CD14-positive monocyte (primary cell): ENCODE measurements at regions not wholly inside any gene's neighbourhood (a gene's known extent, or its start where the extent isn't known, plus 50 kb on each side); places are given as distances from the start of the nearest gene placed in this dataset.

Source experiments
- DNase-seq, 3 donors: peaks; one replicate each; pipeline ENCODE4 v3.0.0-alpha.2; 2011 to 2022
- H2AFZ ChIP-seq: 2 replicates; pipeline ENCODE4 v1.6.0; 2012; ENCODE audit warnings: mild to moderate bottlenecking, low read depth, low read length, inconsistent platforms; ENCODE audit not compliant: insufficient read depth, poor library complexity, severe bottlenecking
- H3K27ac ChIP-seq, 2 donors: 1 replicate in 1 of 2; 2 replicates in 1 of 2; pipeline ENCODE4 v1.5.1; 2012 to 2013; ENCODE audit warnings: low read length in 2 of 2, control low read depth in 1 of 2, inconsistent platforms in 1 of 2, low read depth in 1 of 2, mild to moderate bottlenecking in 1 of 2
- H3K27me3 ChIP-seq, 2 donors: one replicate each; pipeline versions ENCODE4 v1.6.0 to v1.6.1; 2011 to 2013; ENCODE audit warnings: low read length in 2 of 2; ENCODE audit not compliant: control insufficient read depth in 2 of 2, insufficient read depth in 2 of 2
- H3K36me3 ChIP-seq, 2 donors: replicated peaks in 1 of 2; 1 replicate in 1 of 2; 2 replicates in 1 of 2; pipeline versions ENCODE4 v1.5.1 to v1.6.1; 2012 to 2013; ENCODE audit warnings: low read length in 2 of 2, control low read depth in 1 of 2, inconsistent platforms in 1 of 2, mild to moderate bottlenecking in 1 of 2; ENCODE audit not compliant: insufficient read depth in 2 of 2, control insufficient read depth in 1 of 2
- H3K4me1 ChIP-seq, 2 donors: 1 replicate in 1 of 2; 2 replicates in 1 of 2; pipeline versions ENCODE4 v1.5.1 to v1.6.1; 2012 to 2013; ENCODE audit warnings: low read length in 2 of 2, control low read depth in 1 of 2, inconsistent platforms in 1 of 2, mild to moderate bottlenecking in 1 of 2, moderate library complexity in 1 of 2; ENCODE audit not compliant: insufficient read depth in 2 of 2, control insufficient read depth in 1 of 2
- H3K4me2 ChIP-seq: replicated peaks from 2 replicates; pipeline ENCODE3; 2012; ENCODE audit warnings: low read length, moderate library complexity, mild to moderate bottlenecking; ENCODE audit not compliant: poor library complexity, severe bottlenecking; ENCODE audit errors: extremely low read depth
- H3K4me3 ChIP-seq, 3 experiments: fragments of 200-600 bp in 1 of 3; sonication (generic) in 1 of 3; replicated peaks in 1 of 3; 1 replicate in 2 of 3; 2 replicates in 1 of 3; pipeline ENCODE4 v1.5.1; 2011 to 2013; ENCODE audit warnings: low read length in 3 of 3, mild to moderate bottlenecking in 3 of 3, control low read depth in 2 of 3, low read depth in 2 of 3, inconsistent platforms in 1 of 3, moderate library complexity in 1 of 3
- H3K79me2 ChIP-seq: 2 replicates; pipeline ENCODE4 v1.6.0; 2012; ENCODE audit warnings: mild to moderate bottlenecking, control low read depth, inconsistent platforms, low read length, moderate library complexity; ENCODE audit not compliant: insufficient read depth
- H3K9ac ChIP-seq: 2 replicates; pipeline ENCODE4 v1.6.0; 2017; ENCODE audit warnings: low read length, mild to moderate bottlenecking; ENCODE audit not compliant: insufficient read depth, poor library complexity, severe bottlenecking
- H3K9me3 ChIP-seq, 2 donors: replicated peaks in 1 of 2; 1 replicate in 1 of 2; 2 replicates in 1 of 2; pipeline versions ENCODE4 v1.5.1 to v1.6.1; 2012 to 2013; ENCODE audit warnings: low read length in 2 of 2, control low read depth in 1 of 2; ENCODE audit not compliant: control insufficient read depth in 1 of 2, insufficient read depth in 1 of 2
- H4K20me1 ChIP-seq: 2 replicates; pipeline ENCODE4 v1.6.0; 2012; ENCODE audit warnings: mild to moderate bottlenecking, low read length, control low read depth, moderate library complexity; ENCODE audit not compliant: insufficient read depth
- H3K27ac Mint-ChIP-seq, 7 donors: one replicate each; pipeline ENCODE4 v1.8.0; 2020; ENCODE audit warnings: mild to moderate bottlenecking in 7 of 7, mixed read lengths in 7 of 7, moderate library complexity in 6 of 7, inconsistent platforms in 2 of 7
- H3K27me3 Mint-ChIP-seq, 3 donors: one replicate each; pipeline ENCODE4 v1.8.0; 2021 to 2022; ENCODE audit warnings: low read depth in 3 of 3, mild to moderate bottlenecking in 3 of 3, mixed read lengths in 3 of 3, moderate library complexity in 3 of 3, inconsistent platforms in 1 of 3
- H3K36me3 Mint-ChIP-seq, 2 donors: one replicate each; pipeline ENCODE4 v1.8.0; 2020; ENCODE audit warnings: mixed read lengths in 2 of 2, inconsistent platforms in 1 of 2, mild to moderate bottlenecking in 1 of 2
- H3K4me1 Mint-ChIP-seq: one replicate; pipeline ENCODE4 v1.8.0; 2020; ENCODE audit warnings: mild to moderate bottlenecking, mixed read lengths
- H3K4me3 Mint-ChIP-seq, 2 donors: one replicate each; pipeline ENCODE4 v1.8.0; 2020; ENCODE audit warnings: mild to moderate bottlenecking in 2 of 2, mixed read lengths in 2 of 2, moderate library complexity in 1 of 2
- H3K9me3 Mint-ChIP-seq, 7 donors: one replicate each; pipeline ENCODE4 v1.8.0; 2020 to 2022; ENCODE audit warnings: mixed read lengths in 7 of 7, mild to moderate bottlenecking in 6 of 7, moderate library complexity in 6 of 7, inconsistent platforms in 2 of 7
- CTCF ChIP-seq: fragments of 200-600 bp; IDR thresholded peaks from one replicate; pipeline ENCODE4 v1.8.0; 2022; ENCODE audit warnings: antibody characterized with exemption, mild to moderate bottlenecking
- WGBS: methylation state at CpG from one replicate; pipeline ENCODE4 v1.1.5; 2013; ENCODE audit warnings: missing lambda C conversion rate; ENCODE audit not compliant: insufficient coverage; 5-methylcytosine and 5-hydroxymethylcytosine counted together
- intact Hi-C, 2 donors: fragments of 100-400 bp; cut with micrococcal nuclease; formaldehyde crosslinking; loops; one replicate each; pipeline versions ENCODE4 v1.15.0 to v1.15.1; 2023

- Mint-ChIP-seq H3K27me3 (peaks cover 4 to 7% (median 6%) of the 10 kb centered on the region in 3 donors), H3K9me3 (no peaks in the 10 kb centered on the region), H3K4me3 (no peak overlapping the region), H3K4me1 (no peaks in the 10 kb centered on the region), H3K27ac (peak overlapping the region in 2 of 7 donors; percentile 14 to 51), H3K36me3 (no peaks in the 10 kb centered on the region)
- Histone ChIP-seq H3K79me2 (no peaks in the 10 kb centered on the region), H3K27me3 (no peaks in the 10 kb centered on the region), H3K4me3 (no peak overlapping the region), H3K4me2 (no peak overlapping the region), H3K27ac (no peak overlapping the region), H2AFZ (no peak overlapping the region), H3K36me3 (no peaks in the 10 kb centered on the region), H4K20me1 (no peaks in the 10 kb centered on the region), H3K4me1 (no peaks in the 10 kb centered on the region), H3K9me3 (no peaks in the 10 kb centered on the region), H3K9ac (no peak overlapping the region)
- intact Hi-C loops: no loop called here
- WGBS: 100% methylated on average over 6 of the region's 7 CpGs
- DNase-seq: no peak
- TF ChIP-seq CTCF: no peak
These were observed 72.2 kb downstream of the C5orf15 start for GRCh38 chr5:133895979-133896845.

- peak overlapping the region in 1 of 7 donors; percentile 1 for H3K27ac Mint-ChIP-seq
- Histone ChIP-seq H3K4me1 (no peaks in the 10 kb centered on the region), H3K9ac (no peak overlapping the region), H3K4me2 (no peak overlapping the region), H4K20me1 (no peaks in the 10 kb centered on the region), H3K36me3 (no peaks in the 10 kb centered on the region), H3K27ac (no peak overlapping the region), H3K27me3 (no peaks in the 10 kb centered on the region), H3K79me2 (no peaks in the 10 kb centered on the region), H2AFZ (no peak overlapping the region), H3K4me3 (no peak overlapping the region), H3K9me3 (no peaks in the 10 kb centered on the region)
- no peaks in the 10 kb centered on the region for H3K4me1 Mint-ChIP-seq
- DNase-seq: no peak
- intact Hi-C loops: no loop called here
- peaks cover 0 to 2% (median 0%) of the 10 kb centered on the region in 7 donors for H3K9me3 Mint-ChIP-seq
- H3K36me3 Mint-ChIP-seq: no peaks in the 10 kb centered on the region
- H3K27me3 Mint-ChIP-seq: peaks cover 2 to 9% (median 7%) of the 10 kb centered on the region in 3 donors
- 34% methylated on average over 2 of the region's 5 CpGs for WGBS
- no peak overlapping the region for H3K4me3 Mint-ChIP-seq
- no peak for TF ChIP-seq CTCF
These were observed 74.3 kb downstream of the C5orf15 start for GRCh38 chr5:133894143-133894542.
